SK-N-SH (cell line): ENCODE measurements at regions not wholly inside any gene's neighbourhood (a gene's known extent, or its start where the extent isn't known, plus 50 kb on each side); places are given as distances from the start of the nearest gene placed in this dataset.

Experiments
- CTCF ChIA-PET: fragments of 300-600, 350-600 bp; formaldehyde crosslinking; extraction: SDS; loops from one replicate; lab custom pipeline; 2021; lab: Yijun Ruan, JAX
- POLR2A ChIA-PET: fragments of 350-600 bp; sonication (Branson Sonifier 250); formaldehyde crosslinking; extraction: SDS; loops from one replicate; lab custom pipeline; 2020; ENCODE audit warnings: antibody characterized with exemption, inconsistent platforms; lab: Yijun Ruan, JAX
- DNase-seq: peaks from one replicate; pipeline ENCODE4 v3.0.0; 2012
- H2AFZ ChIP-seq: fragments of 200-600 bp; sonication (generic); 2 replicates; pipeline ENCODE4 v1.8.1; 2016; ENCODE audit warnings: antibody characterized with exemption, mild to moderate bottlenecking, low read depth
- H3F3A ChIP-seq: fragments of 200-600 bp; sonication (generic); replicated peaks from 2 replicates; pipeline ENCODE3; 2016; ENCODE audit warnings: antibody characterized with exemption, mild to moderate bottlenecking; ENCODE audit not compliant: insufficient read depth
- H3K27ac ChIP-seq, 2 experiments: fragments of 200-500 bp in 1 of 2; fragments of 200-600 bp in 1 of 2; sonication (Bioruptor generic) in 1 of 2; sonication (generic), shearing (Covaris generic) in 1 of 2; 2 replicates each; pipeline versions ENCODE4 v1.5.1 to v1.6.1; 2014 to 2016; ENCODE audit warnings: low read depth in 2 of 2, inconsistent platforms in 1 of 2, low read length in 1 of 2, mild to moderate bottlenecking in 1 of 2, mixed read lengths in 1 of 2
- H3K27me3 ChIP-seq: fragments of 200-600 bp; sonication (generic), shearing (Covaris generic); 2 replicates; pipeline ENCODE4 v1.6.1; 2016; ENCODE audit warnings: mixed run types; ENCODE audit not compliant: insufficient read depth
- H3K36me3 ChIP-seq, 2 experiments: fragments of 200-500 bp in 1 of 2; fragments of 200-600 bp in 1 of 2; sonication (Bioruptor generic) in 1 of 2; sonication (generic) in 1 of 2; replicated peaks in 1 of 2; 2 replicates each; pipeline versions ENCODE3 to v1.5.1; 2014 to 2016; ENCODE audit warnings: low read length in 1 of 2, mild to moderate bottlenecking in 1 of 2; ENCODE audit not compliant: insufficient read depth in 2 of 2, control insufficient read depth in 1 of 2
- H3K4me1 ChIP-seq, 2 experiments: fragments of 200-500 bp in 1 of 2; fragments of 200-600 bp in 1 of 2; sonication (Bioruptor generic) in 1 of 2; sonication (generic), shearing (Covaris generic) in 1 of 2; 2 replicates each; pipeline versions ENCODE4 v1.5.1 to v1.6.1; 2014 to 2016; ENCODE audit warnings: low read depth in 1 of 2, low read length in 1 of 2, mixed run types in 1 of 2; ENCODE audit not compliant: insufficient read depth in 2 of 2, control insufficient read depth in 1 of 2
- H3K4me2 ChIP-seq: fragments of 200-600 bp; sonication (generic), shearing (Covaris generic); 2 replicates; pipeline ENCODE4 v1.6.1; 2017; ENCODE audit warnings: mixed run types
- H3K4me3 ChIP-seq, 2 experiments: fragments of 200-500 bp in 1 of 2; fragments of 200-600 bp in 1 of 2; sonication (Bioruptor generic) in 1 of 2; sonication (generic), shearing (Covaris generic) in 1 of 2; 2 replicates each; pipeline versions ENCODE4 v1.5.1 to v1.8.1; 2014 to 2016; ENCODE audit warnings: low read depth in 2 of 2, inconsistent platforms in 1 of 2, low read length in 1 of 2, mild to moderate bottlenecking in 1 of 2, mixed read lengths in 1 of 2, moderate library complexity in 1 of 2
- H3K79me2 ChIP-seq: fragments of 200-600 bp; sonication (generic); 2 replicates; pipeline ENCODE4 v1.8.1; 2017; ENCODE audit warnings: mild to moderate bottlenecking; ENCODE audit not compliant: insufficient read depth
- H3K9ac ChIP-seq: fragments of 200-600 bp; sonication (generic); 2 replicates; pipeline ENCODE4 v1.6.1; 2017; ENCODE audit warnings: mixed run types
- H3K9me2 ChIP-seq: fragments of 200-600 bp; sonication (generic); 2 replicates; pipeline ENCODE4 v1.6.1; 2017; ENCODE audit warnings: mixed run types
- H3K9me3 ChIP-seq: fragments of 200-600 bp; sonication (generic); 2 replicates; pipeline ENCODE4 v1.6.1; 2017; ENCODE audit warnings: mixed run types, mild to moderate bottlenecking, moderate library complexity
- H4K20me1 ChIP-seq: fragments of 200-600 bp; sonication (generic); 2 replicates; pipeline ENCODE4 v1.6.1; 2017; ENCODE audit warnings: mild to moderate bottlenecking, mixed run types; ENCODE audit not compliant: insufficient read depth
- EP300 ChIP-seq, 2 experiments: IDR thresholded peaks; 2 replicates each; pipeline versions ENCODE4 v1.4.0 to v1.6.1; 2012; ENCODE audit warnings: borderline replicate concordance in 1 of 2, low read depth in 1 of 2, low read length in 1 of 2
- EZH2phosphoT487 ChIP-seq: fragments of 200-600 bp; sonication (generic); IDR thresholded peaks from 2 replicates; pipeline ENCODE4 v1.6.1; 2017; ENCODE audit warnings: low read depth, mixed run types, mild to moderate bottlenecking, antibody characterized with exemption, moderate library complexity, borderline replicate concordance
- FOXJ3 ChIP-seq: sonication (generic); formaldehyde crosslinking; IDR thresholded peaks from 2 replicates; pipeline ENCODE4 v1.5.1; 2020; ENCODE audit warnings: mild to moderate bottlenecking, missing genetic modification reagents
- GABPA ChIP-seq: IDR thresholded peaks from 2 replicates; pipeline ENCODE4 v1.4.0; 2012; ENCODE audit warnings: low read depth, mild to moderate bottlenecking
- GATA2 ChIP-seq: sonication (generic); formaldehyde crosslinking; IDR thresholded peaks from 2 replicates; pipeline ENCODE4 v1.5.0; 2020; ENCODE audit warnings: mild to moderate bottlenecking, missing genetic modification reagents
- MEF2A ChIP-seq: IDR thresholded peaks from 2 replicates; pipeline ENCODE4 v1.4.0; 2012; ENCODE audit warnings: low read depth, borderline replicate concordance
- MXI1 ChIP-seq: IDR thresholded peaks from 2 replicates; pipeline ENCODE4 v1.6.1; 2012; ENCODE audit warnings: mild to moderate bottlenecking, low read depth, low read length, improper control_type of control experiment
- SIN3A ChIP-seq: IDR thresholded peaks from 2 replicates; pipeline ENCODE4 v1.6.1; 2012; ENCODE audit warnings: low read depth, mild to moderate bottlenecking, low read length, moderate library complexity, borderline replicate concordance
- TAF1 ChIP-seq: IDR thresholded peaks from 2 replicates; pipeline ENCODE4 v1.6.1; 2012; ENCODE audit warnings: low read depth, mild to moderate bottlenecking, low read length, moderate library complexity, borderline replicate concordance
- WGBS: methylation state at CpG from one replicate; pipeline ENCODE4 v1.1.6; 2017; ENCODE audit warnings: low lambda C conversion rate; 5-methylcytosine and 5-hydroxymethylcytosine counted together
- TF ChIP-seq, protein P1 (sequence below): fragments of 200-600 bp; sonication (generic); IDR thresholded peaks from 2 replicates; pipeline ENCODE4 v1.6.1; 2017; ENCODE audit warnings: antibody characterized with exemption, mild to moderate bottlenecking, moderate library complexity
- TF ChIP-seq, protein P2 (sequence below): IDR thresholded peaks from 2 replicates; pipeline ENCODE4 v1.4.0; 2012; ENCODE audit warnings: low read depth, borderline replicate concordance
- TF ChIP-seq, protein P3 (sequence below): fragments of 150-350 bp; IDR thresholded peaks from 2 replicates; pipeline ENCODE4 v1.6.1; 2016; ENCODE audit warnings: mild to moderate bottlenecking, low read depth, low read length
- TF ChIP-seq, protein P4 (sequence below): IDR thresholded peaks from 2 replicates; pipeline ENCODE4; 2012

DNA sequence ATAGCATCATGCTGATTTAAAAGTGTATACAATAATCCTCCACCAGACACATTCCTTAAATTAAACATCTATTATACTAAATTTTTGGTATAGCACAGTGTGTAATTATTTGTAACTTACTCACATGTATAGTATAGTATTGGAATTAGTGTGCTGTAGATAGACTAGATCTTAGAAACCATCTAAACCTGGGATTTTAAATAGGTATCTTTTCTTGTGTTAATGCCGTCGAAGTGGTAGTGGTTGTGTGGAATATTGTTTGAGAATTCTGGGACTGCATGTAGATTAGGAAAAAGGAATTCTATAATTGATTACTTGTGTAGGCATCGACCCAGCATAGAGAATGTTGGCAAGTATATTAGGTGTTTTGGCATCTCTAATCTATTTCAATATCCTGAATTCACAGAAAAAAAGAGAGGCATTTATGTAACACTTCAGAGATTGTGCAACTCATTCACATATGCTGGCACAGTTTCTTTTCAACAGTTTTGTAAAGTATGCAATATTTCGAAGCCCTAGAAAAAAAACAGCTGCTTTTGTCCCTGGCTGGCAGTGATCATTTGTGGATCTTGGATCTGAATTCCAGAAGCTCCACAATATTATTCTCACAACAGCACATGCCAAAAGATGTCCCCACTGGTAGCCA is 145.5 kb upstream of the AGR3 start:
- 7% methylated on average over 4 of the region's 4 CpGs for WGBS
- no peak overlapping the region for H2AFZ ChIP-seq
- H3K4me2 ChIP-seq, result no peak overlapping the region
- no peak for DNase-seq
- H3K27ac ChIP-seq, result no peak overlapping the region
- no peak overlapping the region for H3K4me3 ChIP-seq
- TF ChIP-seq MXI1 (no peak), EP300 (IDR thresholded peaks at IDR 0.05; ENCODE audit: borderline replicate concordance in 1 of 2, low read depth in 1 of 2, low read length in 1 of 2) (no peak), TAF1 (no peak), SIN3A (no peak), FOXJ3 (CRISPR knock-in tag) (no peak), GATA2 (CRISPR knock-in tag) (no peak)
- TF ChIP-seq, protein P1, sequence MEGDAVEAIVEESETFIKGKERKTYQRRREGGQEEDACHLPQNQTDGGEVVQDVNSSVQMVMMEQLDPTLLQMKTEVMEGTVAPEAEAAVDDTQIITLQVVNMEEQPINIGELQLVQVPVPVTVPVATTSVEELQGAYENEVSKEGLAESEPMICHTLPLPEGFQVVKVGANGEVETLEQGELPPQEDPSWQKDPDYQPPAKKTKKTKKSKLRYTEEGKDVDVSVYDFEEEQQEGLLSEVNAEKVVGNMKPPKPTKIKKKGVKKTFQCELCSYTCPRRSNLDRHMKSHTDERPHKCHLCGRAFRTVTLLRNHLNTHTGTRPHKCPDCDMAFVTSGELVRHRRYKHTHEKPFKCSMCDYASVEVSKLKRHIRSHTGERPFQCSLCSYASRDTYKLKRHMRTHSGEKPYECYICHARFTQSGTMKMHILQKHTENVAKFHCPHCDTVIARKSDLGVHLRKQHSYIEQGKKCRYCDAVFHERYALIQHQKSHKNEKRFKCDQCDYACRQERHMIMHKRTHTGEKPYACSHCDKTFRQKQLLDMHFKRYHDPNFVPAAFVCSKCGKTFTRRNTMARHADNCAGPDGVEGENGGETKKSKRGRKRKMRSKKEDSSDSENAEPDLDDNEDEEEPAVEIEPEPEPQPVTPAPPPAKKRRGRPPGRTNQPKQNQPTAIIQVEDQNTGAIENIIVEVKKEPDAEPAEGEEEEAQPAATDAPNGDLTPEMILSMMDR, result no peak
- TF ChIP-seq, protein P2, sequence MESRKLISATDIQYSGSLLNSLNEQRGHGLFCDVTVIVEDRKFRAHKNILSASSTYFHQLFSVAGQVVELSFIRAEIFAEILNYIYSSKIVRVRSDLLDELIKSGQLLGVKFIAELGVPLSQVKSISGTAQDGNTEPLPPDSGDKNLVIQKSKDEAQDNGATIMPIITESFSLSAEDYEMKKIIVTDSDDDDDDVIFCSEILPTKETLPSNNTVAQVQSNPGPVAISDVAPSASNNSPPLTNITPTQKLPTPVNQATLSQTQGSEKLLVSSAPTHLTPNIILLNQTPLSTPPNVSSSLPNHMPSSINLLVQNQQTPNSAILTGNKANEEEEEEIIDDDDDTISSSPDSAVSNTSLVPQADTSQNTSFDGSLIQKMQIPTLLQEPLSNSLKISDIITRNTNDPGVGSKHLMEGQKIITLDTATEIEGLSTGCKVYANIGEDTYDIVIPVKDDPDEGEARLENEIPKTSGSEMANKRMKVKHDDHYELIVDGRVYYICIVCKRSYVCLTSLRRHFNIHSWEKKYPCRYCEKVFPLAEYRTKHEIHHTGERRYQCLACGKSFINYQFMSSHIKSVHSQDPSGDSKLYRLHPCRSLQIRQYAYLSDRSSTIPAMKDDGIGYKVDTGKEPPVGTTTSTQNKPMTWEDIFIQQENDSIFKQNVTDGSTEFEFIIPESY, result no peak
- H3K36me3 ChIP-seq, result no peaks in the 10 kb centered on the region
- POLR2A ChIA-PET, result no interaction called here
- no peaks in the 10 kb centered on the region for H3K9me3 ChIP-seq
- H3F3A ChIP-seq, result no peaks in the 10 kb centered on the region
- H3K4me1 ChIP-seq, result no peaks in the 10 kb centered on the region
- H3K27me3 ChIP-seq, result no peaks in the 10 kb centered on the region; the same call in 1 of the 2 replicates
- CTCF ChIA-PET, result no interaction called here
- no peaks in the 10 kb centered on the region for H3K79me2 ChIP-seq
- no peak overlapping the region for H3K9ac ChIP-seq
- no peaks in the 10 kb centered on the region for H4K20me1 ChIP-seq
- no peaks in the 10 kb centered on the region for H3K9me2 ChIP-seq

DNA sequence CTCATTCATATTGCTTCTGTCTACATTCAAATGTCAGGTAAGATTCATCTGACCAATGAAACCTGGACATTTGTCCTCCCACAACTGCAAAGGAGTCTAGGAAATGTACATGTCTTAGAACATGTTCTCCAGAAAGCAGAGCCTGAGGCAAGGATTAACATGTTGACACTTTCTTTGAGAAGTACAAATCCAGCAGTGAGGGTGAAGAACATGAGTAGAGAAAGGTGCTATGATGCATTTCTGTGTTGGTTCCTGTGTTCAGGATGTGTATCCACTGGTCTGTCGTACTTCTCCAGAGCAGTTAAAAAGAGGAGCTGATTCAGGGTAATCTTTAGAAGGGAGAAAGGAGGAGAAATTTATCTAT is 146.0 kb upstream of the AGR3 start:
- Histone ChIP-seq H2AFZ (no peak overlapping the region), H3K4me2 (no peak overlapping the region), H3K9me2 (no peaks in the 10 kb centered on the region), H3K36me3 (no peaks in the 10 kb centered on the region), H3F3A (no peaks in the 10 kb centered on the region), H3K4me3 (no peak overlapping the region), H4K20me1 (no peaks in the 10 kb centered on the region)
- TF ChIP-seq GATA2 (CRISPR knock-in tag) (no peak), FOXJ3 (CRISPR knock-in tag) (no peak), EZH2phosphoT487 (no peak), MEF2A (no peak), GABPA (no peak)
- TF ChIP-seq, protein P3, sequence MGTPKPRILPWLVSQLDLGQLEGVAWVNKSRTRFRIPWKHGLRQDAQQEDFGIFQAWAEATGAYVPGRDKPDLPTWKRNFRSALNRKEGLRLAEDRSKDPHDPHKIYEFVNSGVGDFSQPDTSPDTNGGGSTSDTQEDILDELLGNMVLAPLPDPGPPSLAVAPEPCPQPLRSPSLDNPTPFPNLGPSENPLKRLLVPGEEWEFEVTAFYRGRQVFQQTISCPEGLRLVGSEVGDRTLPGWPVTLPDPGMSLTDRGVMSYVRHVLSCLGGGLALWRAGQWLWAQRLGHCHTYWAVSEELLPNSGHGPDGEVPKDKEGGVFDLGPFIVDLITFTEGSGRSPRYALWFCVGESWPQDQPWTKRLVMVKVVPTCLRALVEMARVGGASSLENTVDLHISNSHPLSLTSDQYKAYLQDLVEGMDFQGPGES, result no peak
- TF ChIP-seq, protein P4, sequence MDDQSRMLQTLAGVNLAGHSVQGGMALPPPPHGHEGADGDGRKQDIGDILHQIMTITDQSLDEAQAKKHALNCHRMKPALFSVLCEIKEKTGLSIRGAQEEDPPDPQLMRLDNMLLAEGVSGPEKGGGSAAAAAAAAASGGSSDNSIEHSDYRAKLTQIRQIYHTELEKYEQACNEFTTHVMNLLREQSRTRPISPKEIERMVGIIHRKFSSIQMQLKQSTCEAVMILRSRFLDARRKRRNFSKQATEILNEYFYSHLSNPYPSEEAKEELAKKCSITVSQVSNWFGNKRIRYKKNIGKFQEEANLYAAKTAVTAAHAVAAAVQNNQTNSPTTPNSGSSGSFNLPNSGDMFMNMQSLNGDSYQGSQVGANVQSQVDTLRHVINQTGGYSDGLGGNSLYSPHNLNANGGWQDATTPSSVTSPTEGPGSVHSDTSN, result no peak
- TF ChIP-seq, all 33 proteins: peak for 0
- ChIA-PET CTCF (interaction anchor here (1.0 kb wide), 1 partner anchor 45 kb away, joined by 3 read pairs; no protein-coding TSS in a partner anchor), POLR2A (no interaction called here)
- H3K9ac ChIP-seq, result no peak overlapping the region
- no peaks in the 10 kb centered on the region for H3K9me3 ChIP-seq
- H3K27me3 ChIP-seq, result no peaks in the 10 kb centered on the region; the same call in 1 of the 2 replicates
- H3K27ac ChIP-seq, result no peak overlapping the region
- no peak for DNase-seq
- no peaks in the 10 kb centered on the region for H3K4me1 ChIP-seq
- 4% methylated on average over 1 of the region's 1 CpG for WGBS
- H3K79me2 ChIP-seq, result no peaks in the 10 kb centered on the region
